Uterus (tissue), 3 donors: ENCODE measurements at regions not wholly inside any gene's neighbourhood (a gene's known extent, or its start where the extent isn't known, plus 50 kb on each side); places are given as distances from the start of the nearest gene placed in this dataset.

Experiments used
- DNase-seq, 2 donors: peaks; one replicate each; pipeline ENCODE4 v3.0.0-alpha.2; 2019 to 2020
- H3K27ac ChIP-seq, 2 donors: fragments of 200-600 bp; sonication (generic); 1 replicate in 1 of 2; 2 replicates in 1 of 2; pipeline ENCODE4 v1.5.1; 2016 to 2018
- H3K27me3 ChIP-seq, 2 donors: fragments of 200-600 bp; sonication (generic); one replicate each; pipeline ENCODE4 v1.5.1; 2018 to 2019; ENCODE audit warnings: control low read depth in 1 of 2
- H3K36me3 ChIP-seq, 2 donors: fragments of 200-600 bp; sonication (generic); one replicate each; pipeline ENCODE4 v1.5.1; 2019; ENCODE audit warnings: control low read depth in 1 of 2
- H3K4me1 ChIP-seq, 2 donors: fragments of 200-600 bp; sonication (generic); one replicate each; pipeline ENCODE4 v1.5.1; 2018 to 2019; ENCODE audit warnings: control low read depth in 1 of 2
- H3K4me3 ChIP-seq, 2 donors: fragments of 200-600 bp; sonication (generic); 1 replicate in 1 of 2; 2 replicates in 1 of 2; pipeline ENCODE4 v1.5.1; 2018 to 2019; ENCODE audit warnings: mild to moderate bottlenecking in 1 of 2
- H3K9me3 ChIP-seq, 2 donors: fragments of 200-600 bp; sonication (generic); one replicate each; pipeline ENCODE4 v1.5.1; 2019; ENCODE audit warnings: control low read depth in 1 of 2
- POLR2A ChIP-seq, 2 donors: fragments of 450-650 bp; IDR thresholded peaks; one replicate each; pipeline ENCODE4 v1.6.1; 2016; ENCODE audit warnings: antibody characterized with exemption in 2 of 2, mild to moderate bottlenecking in 1 of 2, moderate library complexity in 1 of 2
- intact Hi-C: fragments of 100-400 bp; cut with DNase I; formaldehyde crosslinking; loops from one replicate; pipeline ENCODE4 v1.15.1; 2023; ENCODE audit warnings: low total_unique reads
- TF ChIP-seq, protein P1 (sequence below), 4 experiments: fragments of 200-600 bp in 2 of 4; fragments of 450-650 bp in 2 of 4; sonication (generic) in 2 of 4; IDR thresholded peaks; one replicate each; pipeline ENCODE4 v1.5.1; 2016 to 2019; ENCODE audit warnings: antibody characterized with exemption in 4 of 4, mild to moderate bottlenecking in 2 of 4, moderate library complexity in 1 of 4
- donor health status: DM: yes; HTN: yes; CAD: no.

DNA sequence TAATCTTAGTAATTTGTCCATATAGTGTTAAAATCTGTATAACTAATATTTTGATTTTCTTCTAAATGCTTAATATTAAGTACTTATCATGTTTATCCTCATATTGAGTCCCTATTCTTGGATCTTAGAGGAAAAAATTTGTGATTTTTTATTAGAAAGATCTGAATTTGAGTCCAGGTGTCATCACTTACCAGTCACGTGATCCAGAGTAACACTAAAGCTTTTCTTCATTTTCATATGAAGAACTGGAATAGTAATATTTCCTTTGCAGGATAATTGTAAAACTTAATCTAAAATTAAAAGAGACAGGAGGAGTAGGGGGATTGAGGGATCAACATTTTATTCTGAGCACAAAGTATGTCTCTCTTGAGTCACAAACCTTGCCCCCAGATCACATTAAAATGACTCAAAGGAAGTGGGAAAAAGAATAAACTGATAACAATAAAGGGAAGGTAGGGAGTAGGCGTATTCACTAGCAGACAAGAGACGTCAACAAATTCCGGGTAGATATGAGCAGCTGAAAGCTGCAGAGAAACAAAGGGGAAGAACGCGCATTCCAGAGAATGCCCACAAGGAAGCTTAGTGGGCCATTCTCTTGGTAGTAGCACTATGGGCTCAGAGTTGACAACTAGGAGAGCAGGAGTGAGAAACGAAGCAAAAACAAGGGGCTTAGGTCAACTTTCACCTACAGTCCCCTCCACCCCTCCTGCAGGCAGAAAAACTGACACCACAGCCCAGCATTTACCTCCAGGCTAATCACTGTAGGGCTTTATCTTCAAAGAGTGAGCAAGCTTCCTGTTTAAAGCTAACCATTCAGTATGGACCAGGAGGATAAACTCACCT, 123.1 kb downstream of the SPRY2 start:
- no peak overlapping the region for H3K27ac ChIP-seq
- no peaks in the 10 kb centered on the region for H3K27me3 ChIP-seq
- intact Hi-C loops = no loop called here
- H3K36me3 ChIP-seq = no peaks in the 10 kb centered on the region
- no peak for DNase-seq
- TF ChIP-seq, protein P1, sequence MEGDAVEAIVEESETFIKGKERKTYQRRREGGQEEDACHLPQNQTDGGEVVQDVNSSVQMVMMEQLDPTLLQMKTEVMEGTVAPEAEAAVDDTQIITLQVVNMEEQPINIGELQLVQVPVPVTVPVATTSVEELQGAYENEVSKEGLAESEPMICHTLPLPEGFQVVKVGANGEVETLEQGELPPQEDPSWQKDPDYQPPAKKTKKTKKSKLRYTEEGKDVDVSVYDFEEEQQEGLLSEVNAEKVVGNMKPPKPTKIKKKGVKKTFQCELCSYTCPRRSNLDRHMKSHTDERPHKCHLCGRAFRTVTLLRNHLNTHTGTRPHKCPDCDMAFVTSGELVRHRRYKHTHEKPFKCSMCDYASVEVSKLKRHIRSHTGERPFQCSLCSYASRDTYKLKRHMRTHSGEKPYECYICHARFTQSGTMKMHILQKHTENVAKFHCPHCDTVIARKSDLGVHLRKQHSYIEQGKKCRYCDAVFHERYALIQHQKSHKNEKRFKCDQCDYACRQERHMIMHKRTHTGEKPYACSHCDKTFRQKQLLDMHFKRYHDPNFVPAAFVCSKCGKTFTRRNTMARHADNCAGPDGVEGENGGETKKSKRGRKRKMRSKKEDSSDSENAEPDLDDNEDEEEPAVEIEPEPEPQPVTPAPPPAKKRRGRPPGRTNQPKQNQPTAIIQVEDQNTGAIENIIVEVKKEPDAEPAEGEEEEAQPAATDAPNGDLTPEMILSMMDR (IDR thresholded peaks at IDR 0.05) = no peak
- TF ChIP-seq POLR2A (IDR thresholded peaks at IDR 0.05) = no peak
- H3K9me3 ChIP-seq = no peaks in the 10 kb centered on the region
- no peak overlapping the region for H3K4me3 ChIP-seq
- no peaks in the 10 kb centered on the region for H3K4me1 ChIP-seq

DNA sequence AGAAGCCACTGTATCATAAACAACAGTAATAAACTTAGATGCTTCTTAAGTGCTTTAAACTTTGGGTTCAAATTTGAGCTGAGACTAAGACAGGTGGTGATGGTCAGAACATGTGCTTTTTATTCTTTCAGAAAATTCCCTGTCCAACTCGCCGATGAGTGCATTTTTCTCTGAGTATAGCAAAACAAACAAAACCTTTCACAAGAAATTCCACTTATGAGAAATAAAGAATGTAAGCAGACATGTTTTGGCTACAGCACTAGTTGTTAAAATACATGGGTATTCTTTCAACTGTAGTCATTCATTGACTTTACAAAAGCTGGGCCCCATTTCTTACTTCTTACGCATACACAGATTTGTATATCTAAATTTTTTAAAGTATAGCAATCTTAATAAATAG, 125.6 kb downstream of the SPRY2 start:
- Histone ChIP-seq H3K36me3 (no peaks in the 10 kb centered on the region), H3K4me1 (no peaks in the 10 kb centered on the region), H3K27me3 (no peaks in the 10 kb centered on the region), H3K4me3 (no peak overlapping the region), H3K9me3 (no peaks in the 10 kb centered on the region), H3K27ac (no peak overlapping the region)
- intact Hi-C loops = no loop called here
- DNase-seq = no peak
- no peak for TF ChIP-seq POLR2A (IDR thresholded peaks at IDR 0.05)
- TF ChIP-seq, protein P1 (IDR thresholded peaks at IDR 0.05) = no peak

DNA sequence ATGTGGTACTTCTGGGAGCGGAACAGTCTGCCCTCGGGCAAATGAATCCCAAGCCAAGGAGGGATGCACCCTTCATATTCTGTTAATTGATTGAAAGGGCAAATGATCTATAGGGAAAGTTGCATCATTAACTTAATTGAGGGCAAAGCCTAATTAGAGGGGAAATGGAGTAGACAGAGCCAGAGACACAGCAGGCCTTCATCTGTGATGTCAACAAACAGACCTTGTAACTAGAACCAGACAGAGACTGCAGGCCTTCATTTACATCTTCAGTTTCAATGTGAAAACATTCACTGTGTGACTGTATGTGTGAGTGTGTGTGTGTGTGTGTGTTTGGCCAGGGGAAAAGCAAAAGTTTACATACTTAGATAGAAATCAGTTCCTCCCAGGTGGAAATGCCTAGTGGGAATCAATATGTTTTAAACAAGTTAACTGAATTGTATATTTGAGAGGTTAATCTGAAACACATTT, 126.4 kb downstream of the SPRY2 start:
- TF ChIP-seq, protein P1 (IDR thresholded peaks at IDR 0.05) = no peak
- no peak for TF ChIP-seq POLR2A (IDR thresholded peaks at IDR 0.05)
- intact Hi-C loops = no loop called here
- no peaks in the 10 kb centered on the region for H3K4me1 ChIP-seq
- no peak for DNase-seq
- H3K9me3 ChIP-seq = no peaks in the 10 kb centered on the region
- no peaks in the 10 kb centered on the region for H3K27me3 ChIP-seq
- no peak overlapping the region for H3K4me3 ChIP-seq
- no peaks in the 10 kb centered on the region for H3K36me3 ChIP-seq
- H3K27ac ChIP-seq = no peak overlapping the region

DNA sequence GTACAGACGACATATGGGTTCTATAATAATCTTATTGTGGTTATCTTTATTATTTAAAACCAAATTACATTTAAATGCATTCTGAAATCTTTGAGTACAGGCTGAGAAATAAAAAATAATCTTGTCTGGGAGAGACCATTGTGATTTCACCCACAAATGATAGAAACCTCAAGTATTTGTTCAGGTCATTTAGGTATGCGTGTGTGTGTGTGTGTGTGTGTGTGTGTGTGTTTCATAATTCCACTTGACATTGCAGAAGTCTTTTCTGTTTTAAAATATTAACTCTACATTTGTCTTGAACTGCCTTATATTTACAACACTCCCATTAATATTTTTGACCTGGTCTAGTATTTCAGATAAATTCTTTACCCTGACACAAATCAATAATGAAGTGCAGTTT, 126.9 kb downstream of the SPRY2 start:
- no peak overlapping the region for H3K4me3 ChIP-seq
- no peak for TF ChIP-seq POLR2A (IDR thresholded peaks at IDR 0.05)
- TF ChIP-seq, protein P1 (IDR thresholded peaks at IDR 0.05) = no peak
- intact Hi-C loops = no loop called here
- no peaks in the 10 kb centered on the region for H3K27me3 ChIP-seq
- H3K36me3 ChIP-seq = no peaks in the 10 kb centered on the region
- no peak overlapping the region for H3K27ac ChIP-seq
- no peaks in the 10 kb centered on the region for H3K4me1 ChIP-seq
- H3K9me3 ChIP-seq = no peaks in the 10 kb centered on the region
- no peak for DNase-seq

DNA sequence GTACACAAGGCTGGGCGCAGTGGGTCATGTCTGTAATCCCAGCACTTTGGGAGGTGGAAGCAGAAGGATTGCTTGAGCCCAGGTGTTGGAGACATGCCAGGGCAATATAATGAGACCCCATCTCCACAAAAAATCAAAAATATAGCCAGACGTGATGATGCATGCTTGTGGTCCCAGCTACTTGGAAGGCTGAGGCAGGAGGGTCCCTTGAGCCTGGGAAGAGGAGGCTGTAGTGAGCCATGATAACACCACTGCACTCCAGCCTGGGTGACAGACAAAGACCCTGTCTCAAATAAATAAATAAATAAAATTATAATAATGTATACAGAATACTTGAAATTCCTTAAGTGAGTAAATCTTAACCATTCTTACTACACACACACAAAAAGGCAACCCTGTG, 127.7 kb downstream of the SPRY2 start:
- Histone ChIP-seq H3K27me3 (no peaks in the 10 kb centered on the region), H3K4me1 (no peaks in the 10 kb centered on the region), H3K27ac (no peak overlapping the region), H3K36me3 (no peaks in the 10 kb centered on the region), H3K9me3 (no peaks in the 10 kb centered on the region), H3K4me3 (no peak overlapping the region)
- DNase-seq = no peak
- intact Hi-C loops = no loop called here
- TF ChIP-seq, protein P1 (IDR thresholded peaks at IDR 0.05) = no peak
- TF ChIP-seq POLR2A (IDR thresholded peaks at IDR 0.05) = no peak
